Neural cell (in vitro differentiated cells): ENCODE measurements at regions not wholly inside any gene's neighbourhood (a gene's known extent, or its start where the extent isn't known, plus 50 kb on each side); places are given as distances from the start of the nearest gene placed in this dataset.

Source experiments
- H2AFZ ChIP-seq: fragments of 200-600, 300-800 bp; sonication (generic), shearing (Covaris generic); 2 replicates; pipeline ENCODE4 v1.6.0; 2014; ENCODE audit warnings: low read depth, mild to moderate bottlenecking, antibody characterized with exemption, low read length, moderate library complexity
- H3F3A ChIP-seq: fragments of 200-600 bp; shearing (Covaris generic); 2 replicates; pipeline ENCODE4 v1.6.1; 2016; ENCODE audit warnings: mild to moderate bottlenecking, moderate library complexity, mixed read lengths, antibody characterized with exemption, low read length; ENCODE audit not compliant: insufficient read depth, poor library complexity, severe bottlenecking
- H3K27ac ChIP-seq: fragments of 200-600, 300-800 bp; sonication (generic), shearing (Covaris generic); 2 replicates; pipeline ENCODE4 v1.5.1; 2014; ENCODE audit warnings: mild to moderate bottlenecking, low read length, moderate library complexity
- H3K27me3 ChIP-seq: fragments of 300-800, 200-600 bp; sonication (generic), shearing (Covaris generic); 2 replicates; pipeline ENCODE4 v1.6.0; 2014; ENCODE audit warnings: mild to moderate bottlenecking, low read depth, low read length, moderate library complexity; ENCODE audit not compliant: insufficient read depth
- H3K36me3 ChIP-seq: fragments of 300-800, 200-600 bp; sonication (generic), shearing (Covaris generic); 2 replicates; pipeline ENCODE4 v1.5.1; 2014; ENCODE audit warnings: mild to moderate bottlenecking, antibody characterized with exemption, low read length, moderate library complexity; ENCODE audit not compliant: insufficient read depth
- H3K4me2 ChIP-seq: fragments of 300-800, 200-600 bp; sonication (generic), shearing (Covaris generic); 2 replicates; pipeline ENCODE4 v1.6.0; 2014; ENCODE audit warnings: mild to moderate bottlenecking, low read length
- H3K4me3 ChIP-seq: fragments of 300-800, 200-600 bp; sonication (generic), shearing (Covaris generic); 2 replicates; pipeline ENCODE4 v1.5.1; 2014; ENCODE audit warnings: mild to moderate bottlenecking, low read length, moderate library complexity
- H3K79me2 ChIP-seq: fragments of 200-600 bp; shearing (Covaris generic); replicated peaks from 2 replicates; pipeline ENCODE4 v1.6.0; 2014; ENCODE audit warnings: mild to moderate bottlenecking, low read length, moderate library complexity; ENCODE audit not compliant: insufficient read depth
- H3K9ac ChIP-seq: fragments of 300-800, 200-600 bp; sonication (generic), shearing (Covaris generic); 2 replicates; pipeline ENCODE4 v1.6.1; 2016; ENCODE audit warnings: mild to moderate bottlenecking, low read length, mixed read lengths
- H3K9me2 ChIP-seq: fragments of 200-600 bp; shearing (Covaris generic); 2 replicates; pipeline ENCODE4 v1.6.1; 2016; ENCODE audit warnings: mild to moderate bottlenecking, low read length, mixed read lengths; ENCODE audit not compliant: insufficient read depth
- H3K9me3 ChIP-seq: fragments of 200-600, 300-800 bp; sonication (generic), shearing (Covaris generic); 2 replicates; pipeline ENCODE4 v1.6.1; 2016; ENCODE audit warnings: mild to moderate bottlenecking, mixed run types, low read length, moderate library complexity, mixed read lengths
- H4K20me1 ChIP-seq: fragments of 200-600 bp; shearing (Covaris generic); 2 replicates; pipeline ENCODE4 v1.6.1; 2016; ENCODE audit warnings: mild to moderate bottlenecking, mixed run types; ENCODE audit not compliant: insufficient read depth
- EP300 ChIP-seq: fragments of 450-650 bp; conservative IDR thresholded peaks from 2 replicates; pipeline ENCODE4 v1.6.1; 2014; ENCODE audit warnings: antibody characterized with exemption, mild to moderate bottlenecking, moderate library complexity; ENCODE audit not compliant: poor library complexity, severe bottlenecking
- EZH2 ChIP-seq: fragments of 200-600, 300-800 bp; shearing (Covaris generic), sonication (generic); IDR thresholded peaks from 2 replicates; pipeline ENCODE4 v1.6.1; 2014; ENCODE audit warnings: antibody characterized with exemption, low read length, borderline replicate concordance, mild to moderate bottlenecking; ENCODE audit not compliant: insufficient read depth, poor library complexity, severe bottlenecking
- MXI1 ChIP-seq: fragments of 450-650 bp; conservative IDR thresholded peaks from 2 replicates; pipeline ENCODE4 v1.6.1; 2014; ENCODE audit warnings: antibody characterized with exemption, mild to moderate bottlenecking; ENCODE audit not compliant: poor library complexity, severe bottlenecking
- POLR2AphosphoS5 ChIP-seq: IDR thresholded peaks from 2 replicates; pipeline ENCODE4 v1.6.1; 2012
- RAD21 ChIP-seq: fragments of 450-650 bp; conservative IDR thresholded peaks from 2 replicates; pipeline ENCODE4 v1.6.1; 2014; ENCODE audit warnings: antibody characterized with exemption, mild to moderate bottlenecking, moderate library complexity
- SMC3 ChIP-seq: fragments of 450-650 bp; conservative IDR thresholded peaks from 2 replicates; pipeline ENCODE4 v1.6.1; 2014; ENCODE audit warnings: antibody characterized with exemption, mild to moderate bottlenecking, moderate library complexity; ENCODE audit not compliant: poor library complexity
- TAF1 ChIP-seq: IDR thresholded peaks from 2 replicates; pipeline ENCODE4 v1.6.1; 2012; ENCODE audit warnings: low read depth
- TF ChIP-seq, protein P1 (sequence below): IDR thresholded peaks from 2 replicates; pipeline ENCODE4 v1.6.1; 2012; ENCODE audit warnings: borderline replicate concordance
- TF ChIP-seq, protein P2 (sequence below): fragments of 450-650 bp; IDR thresholded peaks from 2 replicates; pipeline ENCODE4 v1.5.1; 2014; ENCODE audit warnings: antibody characterized with exemption, mild to moderate bottlenecking, moderate library complexity; ENCODE audit not compliant: poor library complexity, severe bottlenecking

- H3K27me3 ChIP-seq, result no peaks in the 10 kb centered on the region
- no peaks in the 10 kb centered on the region for H4K20me1 ChIP-seq
These were observed 232.9 kb upstream of the RUNX1 start for GRCh38 chr21:35281956-35282355.

GRCh38 chr21:35280231-35280630 is 231.1 kb upstream of the RUNX1 start:
- H3K79me2 ChIP-seq, result no peaks in the 10 kb centered on the region
- H2AFZ ChIP-seq, result no peak overlapping the region
- no peak overlapping the region for H3K9ac ChIP-seq
- H3K27me3 ChIP-seq, result no peaks in the 10 kb centered on the region
- no peak overlapping the region for H3K4me3 ChIP-seq
- no peaks in the 10 kb centered on the region for H4K20me1 ChIP-seq
- H3K9me3 ChIP-seq, result no peaks in the 10 kb centered on the region
- no peak overlapping the region for H3K27ac ChIP-seq
- no peaks in the 10 kb centered on the region for H3K9me2 ChIP-seq
- H3F3A ChIP-seq, result no peaks in the 10 kb centered on the region
- no peaks in the 10 kb centered on the region for H3K36me3 ChIP-seq
- H3K4me2 ChIP-seq, result no peak overlapping the region
- TF ChIP-seq, protein P1, sequence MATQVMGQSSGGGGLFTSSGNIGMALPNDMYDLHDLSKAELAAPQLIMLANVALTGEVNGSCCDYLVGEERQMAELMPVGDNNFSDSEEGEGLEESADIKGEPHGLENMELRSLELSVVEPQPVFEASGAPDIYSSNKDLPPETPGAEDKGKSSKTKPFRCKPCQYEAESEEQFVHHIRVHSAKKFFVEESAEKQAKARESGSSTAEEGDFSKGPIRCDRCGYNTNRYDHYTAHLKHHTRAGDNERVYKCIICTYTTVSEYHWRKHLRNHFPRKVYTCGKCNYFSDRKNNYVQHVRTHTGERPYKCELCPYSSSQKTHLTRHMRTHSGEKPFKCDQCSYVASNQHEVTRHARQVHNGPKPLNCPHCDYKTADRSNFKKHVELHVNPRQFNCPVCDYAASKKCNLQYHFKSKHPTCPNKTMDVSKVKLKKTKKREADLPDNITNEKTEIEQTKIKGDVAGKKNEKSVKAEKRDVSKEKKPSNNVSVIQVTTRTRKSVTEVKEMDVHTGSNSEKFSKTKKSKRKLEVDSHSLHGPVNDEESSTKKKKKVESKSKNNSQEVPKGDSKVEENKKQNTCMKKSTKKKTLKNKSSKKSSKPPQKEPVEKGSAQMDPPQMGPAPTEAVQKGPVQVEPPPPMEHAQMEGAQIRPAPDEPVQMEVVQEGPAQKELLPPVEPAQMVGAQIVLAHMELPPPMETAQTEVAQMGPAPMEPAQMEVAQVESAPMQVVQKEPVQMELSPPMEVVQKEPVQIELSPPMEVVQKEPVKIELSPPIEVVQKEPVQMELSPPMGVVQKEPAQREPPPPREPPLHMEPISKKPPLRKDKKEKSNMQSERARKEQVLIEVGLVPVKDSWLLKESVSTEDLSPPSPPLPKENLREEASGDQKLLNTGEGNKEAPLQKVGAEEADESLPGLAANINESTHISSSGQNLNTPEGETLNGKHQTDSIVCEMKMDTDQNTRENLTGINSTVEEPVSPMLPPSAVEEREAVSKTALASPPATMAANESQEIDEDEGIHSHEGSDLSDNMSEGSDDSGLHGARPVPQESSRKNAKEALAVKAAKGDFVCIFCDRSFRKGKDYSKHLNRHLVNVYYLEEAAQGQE, result no peak
- TF ChIP-seq MXI1 (no peak), EP300 (no peak), POLR2AphosphoS5 (no peak), TAF1 (no peak), SMC3 (no peak), RAD21 (no peak), EZH2 (no peak)
- TF ChIP-seq, protein P2, sequence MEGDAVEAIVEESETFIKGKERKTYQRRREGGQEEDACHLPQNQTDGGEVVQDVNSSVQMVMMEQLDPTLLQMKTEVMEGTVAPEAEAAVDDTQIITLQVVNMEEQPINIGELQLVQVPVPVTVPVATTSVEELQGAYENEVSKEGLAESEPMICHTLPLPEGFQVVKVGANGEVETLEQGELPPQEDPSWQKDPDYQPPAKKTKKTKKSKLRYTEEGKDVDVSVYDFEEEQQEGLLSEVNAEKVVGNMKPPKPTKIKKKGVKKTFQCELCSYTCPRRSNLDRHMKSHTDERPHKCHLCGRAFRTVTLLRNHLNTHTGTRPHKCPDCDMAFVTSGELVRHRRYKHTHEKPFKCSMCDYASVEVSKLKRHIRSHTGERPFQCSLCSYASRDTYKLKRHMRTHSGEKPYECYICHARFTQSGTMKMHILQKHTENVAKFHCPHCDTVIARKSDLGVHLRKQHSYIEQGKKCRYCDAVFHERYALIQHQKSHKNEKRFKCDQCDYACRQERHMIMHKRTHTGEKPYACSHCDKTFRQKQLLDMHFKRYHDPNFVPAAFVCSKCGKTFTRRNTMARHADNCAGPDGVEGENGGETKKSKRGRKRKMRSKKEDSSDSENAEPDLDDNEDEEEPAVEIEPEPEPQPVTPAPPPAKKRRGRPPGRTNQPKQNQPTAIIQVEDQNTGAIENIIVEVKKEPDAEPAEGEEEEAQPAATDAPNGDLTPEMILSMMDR, result no peak

More at GRCh38 chr21:35281956-35282355, 232.9 kb upstream of the RUNX1 start:
- Histone ChIP-seq H3K4me2 (no peak overlapping the region), H3K27ac (no peak overlapping the region), H3K79me2 (no peaks in the 10 kb centered on the region), H3K9me3 (no peaks in the 10 kb centered on the region), H3F3A (no peaks in the 10 kb centered on the region), H3K4me3 (no peak overlapping the region), H3K36me3 (no peaks in the 10 kb centered on the region), H3K9me2 (no peaks in the 10 kb centered on the region), H3K9ac (no peak overlapping the region), H2AFZ (no peak overlapping the region)
- TF ChIP-seq TAF1, result no peak
- no peak for TF ChIP-seq EP300
- TF ChIP-seq, protein P2, result no peak
- no peak for TF ChIP-seq RAD21
- TF ChIP-seq MXI1, result no peak
- TF ChIP-seq POLR2AphosphoS5, result no peak
- TF ChIP-seq EZH2, result no peak
- TF ChIP-seq, protein P1, result no peak
- no peak for TF ChIP-seq SMC3
